OCI-LY7 (cell line): ENCODE measurements at regions not wholly inside any gene's neighbourhood (a gene's known extent, or its start where the extent isn't known, plus 50 kb on each side); places are given as distances from the start of the nearest gene placed in this dataset.

Experiments
- BruUV-seq: library from RNA; stranded (reverse); fragments of 400-500 nt; replicated peaks from 2 replicates; lab custom pipeline; 2021; lab: Mats Ljungman, UMichigan
- CTCF ChIA-PET: fragments of 300-600 bp; sonication (Branson Sonifier 250); formaldehyde crosslinking; loops from one replicate; lab custom pipeline; 2022; ENCODE audit warnings: antibody characterized with exemption; ENCODE audit not compliant: unreplicated experiment; lab: Charles Lee
- POLR2A ChIA-PET: fragments of 300-600 bp; sonication (Branson Sonifier 250); formaldehyde crosslinking; loops from one replicate; lab custom pipeline; 2022; ENCODE audit warnings: antibody characterized with exemption; lab: Charles Lee
- DNase-seq: peaks from one replicate; pipeline ENCODE4 v3.0.0-alpha.2; 2015; ENCODE audit warnings: low spot score
- H2AFZ ChIP-seq: fragments of 200-600 bp; sonication (generic), shearing (Covaris generic); 2 replicates; pipeline ENCODE4 v1.6.1; 2014; ENCODE audit warnings: mild to moderate bottlenecking, antibody characterized with exemption, low read length, moderate library complexity
- H3K27ac ChIP-seq: fragments of 200-600 bp; sonication (generic); 2 replicates; pipeline ENCODE4 v1.5.1; 2014; ENCODE audit warnings: mixed run types, low read depth, mild to moderate bottlenecking, moderate library complexity, low read length, inconsistent platforms; ENCODE audit not compliant: poor library complexity, severe bottlenecking
- H3K36me3 ChIP-seq: fragments of 200-600 bp; sonication (generic); 2 replicates; pipeline ENCODE4 v1.6.1; 2014; ENCODE audit warnings: mild to moderate bottlenecking, antibody characterized with exemption, low read length, moderate library complexity, mixed read lengths; ENCODE audit not compliant: insufficient read depth
- H3K4me1 ChIP-seq: fragments of 200-600 bp; sonication (generic); 2 replicates; pipeline ENCODE4 v1.5.1; 2014; ENCODE audit warnings: mild to moderate bottlenecking, low read length; ENCODE audit not compliant: insufficient read depth, poor library complexity, severe bottlenecking
- H3K4me2 ChIP-seq: fragments of 200-600 bp; sonication (generic); 2 replicates; pipeline ENCODE4 v1.6.1; 2014; ENCODE audit warnings: mild to moderate bottlenecking, low read length
- H3K4me3 ChIP-seq: fragments of 200-600 bp; sonication (generic); 2 replicates; pipeline ENCODE4 v1.5.1; 2014; ENCODE audit warnings: mild to moderate bottlenecking, low read depth, low read length; ENCODE audit not compliant: poor library complexity, severe bottlenecking
- H3K79me2 ChIP-seq: fragments of 200-600 bp; sonication (generic); 2 replicates; pipeline ENCODE4 v1.6.1; 2016; ENCODE audit warnings: low read depth, mild to moderate bottlenecking, low read length, moderate library complexity, mixed read lengths; ENCODE audit not compliant: insufficient read depth
- H3K9me2 ChIP-seq: fragments of 200-600 bp; sonication (generic); 2 replicates; pipeline ENCODE4 v1.6.1; 2016; ENCODE audit warnings: mild to moderate bottlenecking, low read length, mixed read lengths; ENCODE audit not compliant: insufficient read depth
- H3K9me3 ChIP-seq: fragments of 200-600 bp; sonication (generic); 2 replicates; pipeline ENCODE4 v1.6.1; 2014; ENCODE audit warnings: mild to moderate bottlenecking, mixed run types, low read length, mixed read lengths
- H4K20me1 ChIP-seq: fragments of 200-600 bp; sonication (generic); 2 replicates; pipeline ENCODE4 v1.6.1; 2014; ENCODE audit warnings: mild to moderate bottlenecking, antibody characterized with exemption, low read length, moderate library complexity, mixed read lengths; ENCODE audit not compliant: insufficient read depth
- CTCF ChIP-seq: fragments of 200-600 bp; sonication (generic); conservative IDR thresholded peaks from 2 replicates; pipeline ENCODE4 v1.5.1; 2014; ENCODE audit warnings: mild to moderate bottlenecking, antibody characterized with exemption, low read length, moderate library complexity, mixed read lengths
- EZH2phosphoT487 ChIP-seq: fragments of 200-600 bp; sonication (generic); IDR thresholded peaks from 2 replicates; pipeline ENCODE4 v1.6.1; 2018; ENCODE audit warnings: low read depth, borderline replicate concordance, mild to moderate bottlenecking, mixed run types, antibody characterized with exemption, low read length, moderate library complexity, mixed read lengths
- intact Hi-C: fragments of 100-400 bp; cut with micrococcal nuclease; formaldehyde crosslinking; loops from one replicate; pipeline ENCODE4 v1.10.0; 2022; ENCODE audit not compliant: unreplicated experiment

- ChIA-PET POLR2A (interaction anchor here (0.6 to 1.2 kb wide), 2 partner anchors 17 to 708 kb away, joined by 3 read pairs; no protein-coding TSS in a partner anchor), CTCF (no interaction called here)
- Histone ChIP-seq H3K9me2 (no peaks in the 10 kb centered on the region), H3K36me3 (no peaks in the 10 kb centered on the region), H4K20me1 (no peaks in the 10 kb centered on the region), H3K4me3 (no peak overlapping the region), H3K4me1 (no peaks in the 10 kb centered on the region), H3K79me2 (no peaks in the 10 kb centered on the region), H2AFZ (no peak overlapping the region), H3K9me3 (no peaks in the 10 kb centered on the region), H3K4me2 (no peak overlapping the region), H3K27ac (no peak overlapping the region)
- no peak for DNase-seq
- intact Hi-C loops: no loop called here
- TF ChIP-seq EZH2phosphoT487: no peak
- TF ChIP-seq CTCF: no peak
- no TSS peak for BruUV-seq
Measured at GRCh38 chr5:159566832-159567231, 236.5 kb upstream of the IL12B start.

- Histone ChIP-seq H3K9me2 (no peaks in the 10 kb centered on the region), H3K27ac (no peak overlapping the region), H2AFZ (no peak overlapping the region), H3K36me3 (no peaks in the 10 kb centered on the region), H3K4me1 (no peaks in the 10 kb centered on the region), H3K9me3 (no peaks in the 10 kb centered on the region), H4K20me1 (no peaks in the 10 kb centered on the region), H3K79me2 (no peaks in the 10 kb centered on the region), H3K4me2 (no peak overlapping the region), H3K4me3 (no peak overlapping the region)
- no peak for DNase-seq
- ChIA-PET POLR2A (interaction anchor here (0.6 to 1.4 kb wide), 3 partner anchors 18 to 37 kb away, joined by 3 read pairs; no protein-coding TSS in a partner anchor), CTCF (no interaction called here)
- intact Hi-C loops: no loop called here
- BruUV-seq: no TSS peak
- TF ChIP-seq EZH2phosphoT487 (no peak), CTCF (no peak)
Measured at GRCh38 chr5:159567461-159567860, 237.2 kb upstream of the IL12B start.

GRCh38 chr5:159571501-159572244, 241.4 kb upstream of the IL12B start:
- no peak for DNase-seq
- TF ChIP-seq EZH2phosphoT487 (no peak), CTCF (no peak)
- Histone ChIP-seq H3K79me2 (no peaks in the 10 kb centered on the region), H3K27ac (no peak overlapping the region), H3K4me3 (no peak overlapping the region), H4K20me1 (no peaks in the 10 kb centered on the region), H2AFZ (no peak overlapping the region), H3K9me3 (no peaks in the 10 kb centered on the region), H3K4me2 (no peak overlapping the region), H3K36me3 (no peaks in the 10 kb centered on the region), H3K4me1 (no peaks in the 10 kb centered on the region), H3K9me2 (no peaks in the 10 kb centered on the region)
- intact Hi-C loops: no loop called here
- ChIA-PET POLR2A (interaction anchor here (0.6 to 0.9 kb wide), 2 partner anchors 31 to 1170 kb away, joined by 3 read pairs; no protein-coding TSS in a partner anchor), CTCF (no interaction called here)
- no TSS peak for BruUV-seq
